ENCODE measurements at regions not wholly inside any gene's neighbourhood (a gene's known extent, or its start where the extent isn't known, plus 50 kb on each side); places are given as distances from the start of the nearest gene placed in this dataset.
"Not testable (repeated sequence)": the region's sequence is repeated elsewhere in the genome, so short reads cannot be mapped to it uniquely, and the experiment has no call there.

DNA sequence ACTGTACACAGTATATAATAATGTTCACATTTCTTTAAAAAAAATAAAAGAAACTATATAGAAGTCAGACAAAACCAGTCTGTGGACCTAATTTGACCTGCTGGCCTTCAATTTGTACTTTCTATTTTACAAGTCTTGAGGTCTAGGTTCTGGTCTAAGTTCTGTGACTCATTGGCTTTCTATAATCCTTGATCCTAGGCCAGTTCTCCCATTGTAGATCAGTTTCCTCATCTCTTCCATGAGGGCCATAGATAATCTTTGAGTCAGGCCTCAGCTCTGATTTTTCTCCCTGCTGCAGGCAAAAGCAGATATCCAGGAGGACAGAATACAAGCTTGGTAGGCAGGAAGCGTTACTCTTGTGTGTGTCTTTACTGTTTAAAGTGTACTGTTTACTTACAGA is 603.7 kb upstream of the CAMK1G start:
- no peak for DNase-seq

GRCh38 chr1:208980605-208981004 is 602.9 kb upstream of the CAMK1G start:
- no peak for DNase-seq

- no peak for DNase-seq
Measured at GRCh38 chr1:208985231-208985630, 598.3 kb upstream of the CAMK1G start.

- DNase-seq, result no peak
Measured at GRCh38 chr1:208988811-208989222, 594.7 kb upstream of the CAMK1G start.

DNA sequence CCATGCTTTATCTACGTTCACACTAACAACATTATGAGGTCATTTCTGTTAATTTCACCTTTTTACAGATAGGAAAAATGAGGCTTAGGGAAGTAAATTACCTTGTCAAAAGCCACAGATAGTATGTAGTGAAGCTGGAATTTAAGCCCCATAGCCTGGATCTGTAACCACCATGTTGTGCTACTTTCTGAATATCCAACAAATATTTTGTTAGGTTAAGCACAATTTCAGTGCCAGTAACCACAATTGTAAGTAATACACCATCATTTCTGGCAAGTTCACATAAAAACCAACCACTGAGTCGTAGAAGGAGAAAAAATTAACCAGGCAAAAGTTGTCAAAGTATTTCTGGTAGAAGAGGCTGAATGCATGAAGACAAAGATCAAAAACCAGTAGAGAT is 593.1 kb upstream of the CAMK1G start:
- DNase-seq, result no peak

DNA sequence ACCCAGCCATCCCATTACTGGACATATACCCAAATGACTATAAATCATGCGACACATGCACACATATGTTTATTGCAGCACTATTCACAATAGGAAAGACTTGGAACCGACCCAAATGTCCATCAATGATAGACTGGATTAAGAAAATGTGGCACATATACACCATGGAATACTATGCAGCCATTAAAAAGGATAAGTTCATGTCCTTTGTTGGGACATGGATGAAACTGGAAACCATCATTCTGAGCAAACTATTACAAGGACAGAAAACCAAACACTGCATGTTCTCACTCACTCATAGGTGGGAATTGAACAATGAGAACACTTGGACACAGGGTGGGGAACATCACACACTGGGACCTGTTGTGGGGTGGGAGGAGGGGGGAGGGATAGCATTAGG is 586.5 kb upstream of the CAMK1G start:
- DNase-seq, result not testable (repeated sequence)

- no peak for DNase-seq
Measured at GRCh38 chr1:208997726-208998312, 585.7 kb upstream of the CAMK1G start.

- no peak for DNase-seq
Measured at GRCh38 chr1:209008586-209008985, 574.9 kb upstream of the CAMK1G start.

- no peak for DNase-seq
Measured at GRCh38 chr1:209010475-209011230, 572.9 kb upstream of the CAMK1G start.

GRCh38 chr1:209012443-209013196 is 570.9 kb upstream of the CAMK1G start:
- no peak for DNase-seq

- DNase-seq, result no peak
Measured at GRCh38 chr1:209015092-209015491, 568.4 kb upstream of the CAMK1G start.

GRCh38 chr1:209021622-209022021 is 561.9 kb upstream of the CAMK1G start:
- no peak for DNase-seq

GRCh38 chr1:209023790-209024189 is 559.7 kb upstream of the CAMK1G start:
- no peak for DNase-seq

GRCh38 chr1:209029737-209030136 is 553.8 kb upstream of the CAMK1G start:
- DNase-seq, result no peak

DNA sequence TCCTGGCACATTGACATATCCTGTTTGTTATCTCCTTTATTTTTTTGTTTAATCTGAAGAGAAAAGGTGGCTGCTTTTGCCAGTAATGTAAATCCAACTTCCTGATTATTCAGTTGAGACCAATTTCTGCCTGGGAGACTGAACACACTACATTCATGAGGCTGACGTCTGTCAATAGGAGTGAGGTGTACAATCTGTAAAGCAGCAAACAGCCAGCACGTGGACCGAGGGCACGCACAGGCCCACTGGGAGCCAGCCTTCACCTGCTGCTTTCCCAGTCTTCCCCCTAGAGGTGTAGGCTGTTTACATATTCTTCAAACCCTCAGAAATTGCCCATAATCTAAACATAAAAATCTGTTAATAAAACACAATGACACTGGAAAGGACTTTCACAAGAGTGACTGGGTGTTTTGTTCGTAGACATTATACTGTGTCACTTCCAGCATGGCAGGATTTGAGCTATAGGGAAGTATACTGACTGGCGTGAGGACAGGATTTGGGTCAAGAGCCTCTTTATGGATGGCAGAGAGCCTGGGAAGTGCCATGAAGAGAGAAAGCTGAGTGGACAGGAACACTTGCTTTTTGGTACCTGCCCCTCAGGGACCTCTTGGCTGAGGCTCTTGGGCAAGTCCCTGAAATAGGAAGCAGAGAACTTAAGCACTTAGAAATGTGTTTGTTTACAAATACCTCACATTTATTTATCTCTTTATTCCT is 552.9 kb upstream of the CAMK1G start:
- DNase-seq, result no peak

GRCh38 chr1:209037064-209037463 is 546.5 kb upstream of the CAMK1G start:
- DNase-seq, result no peak

DNA sequence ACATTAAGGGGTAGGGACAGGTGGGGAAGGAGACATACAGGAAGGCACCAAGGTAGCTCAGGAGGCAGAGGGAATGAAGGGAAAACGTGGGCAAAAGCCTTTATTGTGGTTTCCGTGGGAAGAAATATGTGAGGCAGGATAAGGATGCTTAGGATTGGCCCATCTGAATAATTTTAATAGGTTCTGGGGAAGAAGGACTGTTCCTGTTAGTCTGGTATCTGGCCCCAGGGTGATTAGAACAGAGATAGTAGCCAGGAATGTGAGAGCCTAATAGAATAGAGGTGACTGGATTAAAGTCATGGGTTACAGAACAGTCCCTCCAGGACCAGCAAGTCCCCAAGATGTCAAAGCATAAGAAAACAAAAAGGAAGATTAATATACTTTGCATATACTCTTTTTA is 545.2 kb upstream of the CAMK1G start:
- no peak for DNase-seq

- DNase-seq, result no peak
Measured at GRCh38 chr1:209038735-209039134, 544.8 kb upstream of the CAMK1G start.

DNA sequence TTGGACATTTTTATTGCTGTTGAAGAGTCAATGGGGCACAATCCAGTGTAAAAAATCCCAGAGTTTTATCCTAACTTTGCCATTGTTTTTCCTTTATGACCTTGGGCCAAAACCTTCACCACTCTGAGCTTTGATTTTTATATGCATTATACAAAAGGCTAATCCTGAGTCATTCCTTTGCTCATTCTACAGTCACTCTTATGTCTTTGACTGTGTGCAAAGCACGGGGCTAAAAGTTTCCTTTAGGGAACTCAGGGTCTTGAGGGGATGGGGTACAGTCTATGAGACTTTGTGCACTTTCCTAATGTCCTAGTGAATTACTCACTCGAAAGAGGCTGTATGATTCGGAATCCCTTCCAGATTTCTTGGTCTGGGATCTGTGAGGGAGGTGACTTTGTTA is 543.2 kb upstream of the CAMK1G start:
- no peak for DNase-seq

- no peak for DNase-seq
Measured at GRCh38 chr1:209041927-209042326, 541.6 kb upstream of the CAMK1G start.

GRCh38 chr1:209042413-209042812 is 541.1 kb upstream of the CAMK1G start:
- DNase-seq, result no peak

DNA sequence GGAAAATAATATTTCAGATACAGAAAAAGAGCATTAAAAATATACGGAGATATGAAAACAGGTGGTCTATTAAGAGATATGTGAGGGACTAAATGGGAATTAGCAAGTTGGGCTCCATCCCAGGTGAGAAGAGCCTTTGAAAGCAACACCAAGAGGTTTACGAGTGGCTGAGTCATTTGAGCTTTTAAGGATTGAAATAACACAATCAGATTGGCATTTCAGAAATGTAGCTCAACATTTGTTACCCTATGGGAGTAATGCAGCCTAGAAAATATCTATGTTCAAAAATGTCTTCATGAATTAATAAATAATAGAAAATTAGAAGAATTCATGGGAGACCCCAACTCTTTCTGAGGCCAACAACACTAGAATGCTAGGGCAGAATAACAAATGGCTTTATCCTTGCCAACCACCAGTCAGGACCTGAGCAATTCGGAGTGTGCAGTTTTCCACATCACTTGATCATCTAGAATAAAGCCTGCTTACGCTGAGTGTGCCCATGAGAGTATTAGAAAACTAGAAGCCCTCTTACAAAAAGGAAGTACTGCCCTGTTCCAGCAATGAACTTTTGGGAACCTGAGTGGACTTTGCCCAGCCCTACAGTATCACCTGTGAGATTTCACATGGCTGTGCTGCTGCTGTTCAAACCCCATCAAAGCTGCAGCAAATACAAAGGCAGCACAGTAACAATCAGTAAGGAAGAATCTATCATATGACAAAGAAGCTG is 538.0 kb upstream of the CAMK1G start:
- no peak for DNase-seq

DNA sequence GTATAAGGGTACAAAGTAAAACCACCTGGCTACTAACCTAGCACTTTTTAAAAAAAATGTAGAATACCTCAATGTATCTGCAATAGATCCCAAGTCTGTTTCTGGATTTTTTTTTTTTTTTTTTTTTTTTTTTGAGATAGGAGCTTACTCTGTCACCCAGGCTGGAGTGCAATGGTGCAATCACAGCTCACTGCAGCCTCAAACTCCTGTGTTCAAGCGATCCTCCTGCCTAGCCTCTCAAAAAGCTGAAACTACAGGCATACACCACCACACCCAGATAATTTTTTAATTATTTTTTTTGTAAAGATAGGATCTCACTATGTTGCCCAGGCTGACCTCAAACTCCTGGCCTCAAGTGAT is 537.5 kb upstream of the CAMK1G start:
- no peak for DNase-seq
